ENCODE measurements at regions not wholly inside any gene's neighbourhood (a gene's known extent, or its start where the extent isn't known, plus 50 kb on each side); places are given as distances from the start of the nearest gene placed in this dataset.
"Not testable (repeated sequence)": the region's sequence is repeated elsewhere in the genome, so short reads cannot be mapped to it uniquely, and the experiment has no call there.

- DNase-seq (ENCODE audit: low read depth) = no peak
Measured at GRCh38 chr2:13227578-13227977, 510.8 kb downstream of the TRIB2 start.

GRCh38 chr2:13230221-13230620 lies 513.5 kb downstream of the TRIB2 start:
- no peak for DNase-seq (ENCODE audit: low read depth)

- no peak for DNase-seq (ENCODE audit: low read depth)
Measured at GRCh38 chr2:13240061-13240460, 523.3 kb downstream of the TRIB2 start.

GRCh38 chr2:13240789-13241487 lies 524.2 kb downstream of the TRIB2 start:
- DNase-seq (ENCODE audit: low read depth) = no peak

- DNase-seq (ENCODE audit: low read depth) = no peak
Measured at GRCh38 chr2:13252615-13253014, 535.9 kb downstream of the TRIB2 start.

- no peak for DNase-seq (ENCODE audit: low read depth)
Measured at GRCh38 chr2:13255485-13255884, 538.7 kb downstream of the TRIB2 start.

- DNase-seq (ENCODE audit: low read depth) = no peak
Measured at GRCh38 chr2:13260402-13260801, 543.7 kb downstream of the TRIB2 start.

- DNase-seq (ENCODE audit: low read depth) = no peak
Measured at GRCh38 chr2:13266166-13266565, 549.4 kb downstream of the TRIB2 start.

- no peak for DNase-seq (ENCODE audit: low read depth)
Measured at GRCh38 chr2:13284688-13285087, 568.0 kb downstream of the TRIB2 start.

- no peak for DNase-seq (ENCODE audit: low read depth)
Measured at GRCh38 chr2:13289310-13289709, 572.6 kb downstream of the TRIB2 start.

GRCh38 chr2:13308478-13308805 lies 591.7 kb downstream of the TRIB2 start:
- DNase-seq (ENCODE audit: low read depth) = not testable (repeated sequence)

- DNase-seq (ENCODE audit: low read depth) = no peak
Measured at GRCh38 chr2:13308989-13309388, 592.3 kb downstream of the TRIB2 start.

GRCh38 chr2:13332060-13332459 lies 615.3 kb downstream of the TRIB2 start:
- DNase-seq (ENCODE audit: low read depth) = no peak

- not testable (repeated sequence) for DNase-seq (ENCODE audit: low read depth)
Measured at GRCh38 chr2:13334071-13334470, 617.3 kb downstream of the TRIB2 start.

GRCh38 chr2:13334545-13334944 lies 617.8 kb downstream of the TRIB2 start:
- no peak for DNase-seq (ENCODE audit: low read depth)

GRCh38 chr2:13335862-13336535 lies 619.3 kb downstream of the TRIB2 start:
- DNase-seq (ENCODE audit: low read depth) = no peak

- DNase-seq (ENCODE audit: low read depth) = no peak
Measured at GRCh38 chr2:13351068-13351467, 634.3 kb downstream of the TRIB2 start.

- DNase-seq (ENCODE audit: low read depth) = no peak
Measured at GRCh38 chr2:13353083-13353482, 636.3 kb downstream of the TRIB2 start.

- no peak for DNase-seq (ENCODE audit: low read depth)
Measured at GRCh38 chr2:13354031-13354430, 637.3 kb downstream of the TRIB2 start.

GRCh38 chr2:13381928-13382327 lies 665.2 kb downstream of the TRIB2 start:
- DNase-seq (ENCODE audit: low read depth) = not testable (repeated sequence)

- not testable (repeated sequence) for DNase-seq (ENCODE audit: low read depth)
Measured at GRCh38 chr2:13389172-13389571, 672.4 kb downstream of the TRIB2 start.

- DNase-seq (ENCODE audit: low read depth) = no peak
Measured at GRCh38 chr2:13390676-13391075, 673.9 kb downstream of the TRIB2 start.

- DNase-seq (ENCODE audit: low read depth) = no peak
Measured at GRCh38 chr2:13401312-13401711, 684.6 kb downstream of the TRIB2 start.

GRCh38 chr2:13413989-13414388 lies 697.3 kb downstream of the TRIB2 start:
- DNase-seq (ENCODE audit: low read depth) = no peak
